ENCODE measurements at regions not wholly inside any gene's neighbourhood (a gene's known extent, or its start where the extent isn't known, plus 50 kb on each side); places are given as distances from the start of the nearest gene placed in this dataset.

DNA sequence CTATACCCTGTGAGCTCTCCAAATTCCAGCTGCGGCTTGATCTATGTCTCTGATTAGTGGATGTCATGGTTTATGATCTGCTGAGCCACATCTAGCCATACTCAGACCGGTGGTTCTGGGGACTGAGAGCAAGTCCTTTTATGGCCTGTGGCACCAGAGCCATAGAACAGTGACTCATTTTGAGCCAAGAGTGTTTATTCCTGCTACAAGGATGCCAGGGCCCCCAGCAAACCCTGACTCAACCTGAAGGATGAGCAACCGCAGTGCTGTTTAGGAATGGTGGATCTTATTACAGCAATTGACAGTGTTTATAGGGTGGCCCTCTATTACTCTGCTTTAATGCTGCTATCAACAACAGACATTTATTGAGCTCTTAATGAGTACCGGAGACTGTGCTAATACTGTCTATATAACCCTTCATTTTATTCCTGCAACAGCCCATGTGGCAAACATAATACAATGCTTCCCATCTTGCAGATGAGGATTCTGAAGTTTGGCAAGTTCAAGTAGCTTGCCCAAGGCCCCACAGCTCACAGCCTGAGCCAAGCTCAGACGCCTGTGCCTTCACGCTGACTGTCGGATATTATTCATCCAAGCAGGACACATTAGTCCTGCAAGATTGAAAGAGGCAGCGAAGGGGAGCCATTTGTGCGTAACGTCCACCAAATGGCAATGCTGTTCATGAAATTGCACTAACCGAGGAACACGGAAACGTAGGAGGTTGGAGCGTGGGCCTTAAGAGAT is 273.6 kb upstream of the PWP1 start:
- DNase-seq = no peak

DNA sequence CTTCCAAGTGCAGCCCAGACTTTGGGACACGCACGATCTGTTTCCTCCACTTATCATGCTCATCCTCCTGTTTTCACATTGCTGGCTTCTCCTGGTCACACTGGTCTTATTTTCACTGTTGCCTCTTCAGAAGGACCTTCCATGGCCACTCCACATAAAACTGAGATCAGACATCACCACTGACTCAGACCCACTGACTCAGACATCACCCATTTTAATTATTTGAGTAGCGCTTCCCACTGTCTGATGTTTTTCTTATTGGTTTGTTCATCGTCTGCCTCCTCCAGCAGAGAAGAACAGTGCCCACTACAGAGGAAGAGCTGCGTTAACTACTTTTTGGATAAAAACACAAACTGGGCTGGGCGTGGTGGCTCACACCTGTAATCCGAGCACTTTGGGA is 270.5 kb upstream of the PWP1 start:
- no peak for DNase-seq

DNA sequence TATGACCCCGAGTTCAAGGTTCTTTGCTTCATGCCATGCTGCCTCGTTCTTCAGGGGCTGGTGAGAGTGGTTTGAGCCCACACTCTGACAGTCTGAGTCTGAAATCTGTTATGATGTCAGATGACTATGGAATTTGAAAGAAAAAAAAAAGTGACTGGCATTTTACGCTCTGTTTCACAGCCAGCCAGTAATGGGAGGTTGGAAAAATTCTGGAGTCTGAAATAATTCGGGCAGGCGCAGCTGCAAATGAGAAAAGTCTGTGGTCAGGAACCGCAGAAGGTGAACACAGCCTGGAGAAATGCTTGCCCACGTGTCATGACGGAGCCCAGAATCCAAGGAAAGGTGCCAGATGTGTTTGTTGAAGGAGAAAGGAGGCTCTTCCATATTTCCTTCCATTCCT is 269.8 kb upstream of the PWP1 start:
- DNase-seq = no peak

- no peak for DNase-seq
These were observed 268.6 kb upstream of the PWP1 start for GRCh38 chr12:107417004-107417403.

GRCh38 chr12:107418981-107419380 is 266.6 kb upstream of the PWP1 start:
- DNase-seq = no peak

DNA sequence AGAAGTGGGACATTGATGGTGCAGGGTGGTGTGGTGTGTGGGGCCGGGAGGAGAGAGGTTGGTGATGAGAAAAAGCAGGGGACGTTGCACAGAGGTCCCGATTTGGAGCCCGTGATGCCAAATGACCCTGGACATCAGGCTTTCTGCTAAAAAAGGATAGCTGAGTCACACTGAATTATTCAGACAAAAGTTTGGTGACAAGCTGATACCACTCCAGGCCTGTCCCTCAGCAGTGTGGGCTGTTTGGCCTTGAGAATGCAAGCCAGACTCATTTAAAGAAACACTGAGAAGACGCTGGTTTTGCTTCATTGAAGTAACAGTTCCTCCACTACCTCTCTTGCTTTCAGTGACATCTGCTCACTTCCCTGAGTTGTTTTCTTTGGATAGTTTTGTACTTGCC is 262.1 kb upstream of the PWP1 start:
- no peak for DNase-seq

GRCh38 chr12:107429006-107429705 is 256.4 kb upstream of the PWP1 start:
- DNase-seq = no peak

DNA sequence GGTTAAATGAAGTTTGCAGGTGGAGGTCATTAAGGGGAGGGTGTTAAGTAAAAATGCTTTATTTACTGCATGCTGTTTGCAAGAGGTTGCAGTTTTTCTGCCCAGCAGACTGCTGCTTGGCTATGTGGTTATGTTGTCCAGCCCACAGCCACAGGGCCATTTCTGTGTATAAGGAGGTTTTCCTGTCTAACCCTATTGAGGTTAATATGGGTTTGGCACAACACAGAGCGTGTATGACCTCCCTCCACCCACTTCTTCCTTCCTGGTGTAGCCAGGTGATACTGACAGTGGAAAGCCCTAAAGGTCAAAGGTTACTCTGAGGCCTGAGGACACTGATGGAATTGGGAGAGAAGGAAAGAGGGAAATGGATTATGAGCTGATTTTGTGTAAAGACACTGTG is 253.7 kb upstream of the PWP1 start:
- no peak for DNase-seq

DNA sequence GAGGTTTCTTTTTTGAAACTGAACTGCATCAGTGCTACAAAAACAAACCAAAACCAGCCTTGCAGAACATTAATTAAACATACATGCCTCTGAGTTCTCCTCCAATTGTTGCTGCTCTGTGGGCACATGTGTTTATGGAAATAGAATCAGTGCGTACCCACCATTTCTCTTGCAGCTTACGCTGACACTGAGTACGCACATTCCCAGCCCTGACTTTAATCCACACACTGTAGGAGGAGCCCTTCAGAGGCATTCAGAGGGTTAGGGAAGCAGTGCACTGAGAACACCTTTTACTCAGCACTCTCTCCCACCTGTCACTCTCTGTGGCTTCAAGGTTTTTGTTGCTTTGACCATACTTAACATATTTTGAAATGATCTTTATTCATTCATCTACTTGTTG is 250.5 kb upstream of the PWP1 start:
- DNase-seq = no peak

- no peak for DNase-seq
These were observed 250.1 kb upstream of the PWP1 start for GRCh38 chr12:107435520-107435919.

DNA sequence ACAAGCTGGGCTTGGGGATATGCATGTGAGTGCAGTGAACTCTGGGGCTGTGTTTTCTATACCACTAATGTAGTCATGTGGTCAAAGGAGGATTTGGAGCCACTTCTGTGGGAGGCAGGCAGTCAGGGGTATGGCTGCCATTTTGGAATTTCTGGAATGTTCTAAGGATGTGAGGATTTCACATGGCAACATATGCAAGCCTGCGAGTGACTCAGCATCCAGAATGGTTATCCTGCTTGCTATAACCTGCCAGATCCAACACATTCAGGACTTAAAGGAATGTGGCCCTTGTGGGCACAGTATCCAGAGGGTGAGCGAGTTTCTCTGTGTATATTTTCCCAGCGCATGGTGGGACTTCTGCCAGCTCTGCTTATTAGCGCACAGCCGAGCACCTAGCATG is 249.2 kb upstream of the PWP1 start:
- no peak for DNase-seq

DNA sequence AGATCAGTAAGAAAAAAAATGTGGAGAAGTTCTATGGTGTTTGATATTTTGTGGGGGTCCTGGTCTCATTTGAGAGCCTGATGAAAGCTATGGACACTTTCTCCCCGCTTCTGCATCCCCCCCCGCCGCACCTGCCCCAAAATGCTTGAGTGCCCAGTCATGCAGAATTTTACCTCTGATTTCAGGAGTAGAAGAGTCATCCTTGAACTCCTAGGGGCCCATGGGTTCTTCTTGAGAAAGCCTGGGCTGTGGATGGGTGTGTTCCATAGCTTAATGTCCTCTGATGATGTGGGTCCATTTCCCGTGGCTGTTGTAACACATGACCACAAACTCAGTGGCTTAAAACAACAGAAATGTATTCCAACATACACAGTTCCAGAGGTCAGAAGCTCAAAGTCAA is 248.8 kb upstream of the PWP1 start:
- DNase-seq = no peak

- DNase-seq = no peak
These were observed 247.6 kb upstream of the PWP1 start for GRCh38 chr12:107437954-107438353.

- DNase-seq = no peak
These were observed 246.4 kb upstream of the PWP1 start for GRCh38 chr12:107439026-107439738.

GRCh38 chr12:107440606-107441005 is 245.0 kb upstream of the PWP1 start:
- no peak for DNase-seq

DNA sequence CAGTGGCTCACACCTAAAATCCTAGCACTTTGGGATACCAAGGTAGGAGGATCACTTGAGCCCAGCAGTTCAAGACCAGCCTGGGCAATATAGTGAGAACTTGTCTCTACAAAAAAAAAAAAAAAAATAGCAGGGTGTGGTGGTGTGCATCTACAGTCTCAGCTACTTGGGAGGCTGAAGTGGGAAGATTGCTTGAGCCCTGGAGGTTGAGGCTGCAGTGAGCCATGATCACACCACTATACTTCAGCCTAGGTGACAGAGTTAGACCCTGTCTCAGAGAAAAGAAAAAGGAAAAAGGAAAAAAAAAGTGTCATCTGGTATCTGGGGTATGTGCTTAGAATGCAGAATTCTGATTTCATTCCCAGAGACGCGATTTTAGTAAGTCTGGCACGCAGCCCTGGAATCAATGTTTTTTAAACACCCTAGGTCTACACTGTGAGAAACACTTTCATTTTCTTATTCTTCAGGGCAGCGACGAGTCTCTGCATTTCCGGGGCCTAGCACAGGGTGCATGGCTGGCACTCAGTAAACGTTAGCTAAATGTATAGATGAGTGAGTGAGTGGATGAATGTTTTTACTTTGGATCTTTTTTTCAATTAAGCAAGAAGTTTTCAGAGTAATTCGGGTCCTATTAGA is 243.8 kb upstream of the PWP1 start:
- DNase-seq = no peak

DNA sequence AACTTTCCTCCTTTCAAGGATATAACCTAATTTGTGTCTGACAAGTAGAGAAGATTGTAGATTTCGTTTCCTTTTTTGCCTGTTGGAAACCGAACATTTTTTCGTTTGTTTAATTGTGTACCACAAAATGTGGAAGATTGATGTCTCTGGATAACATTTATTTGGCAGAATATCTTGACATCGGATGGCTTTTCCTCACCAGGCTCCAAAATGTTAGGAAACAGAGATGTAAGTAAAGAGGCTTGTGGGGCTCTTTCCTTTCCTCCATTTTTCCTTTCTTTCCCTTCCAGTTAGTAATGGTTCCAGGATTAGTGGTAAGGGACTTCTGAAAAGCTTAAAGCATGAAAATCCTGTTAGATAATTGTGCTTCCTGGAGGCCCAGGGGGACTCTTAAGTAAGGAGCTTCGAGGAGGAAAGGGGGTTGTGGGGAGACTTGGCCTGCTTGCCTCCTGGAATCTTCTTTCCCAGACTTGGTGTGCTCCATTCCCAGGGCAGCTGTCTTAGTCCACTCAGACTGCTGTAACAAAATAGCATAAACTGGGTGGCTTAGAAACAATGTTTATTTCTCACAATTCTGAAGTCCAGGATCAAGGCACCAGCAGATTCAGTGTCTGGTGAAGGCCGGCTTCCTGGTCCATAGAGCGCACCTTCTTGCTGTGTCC is 243.1 kb upstream of the PWP1 start:
- DNase-seq = no peak

- DNase-seq = no peak
These were observed 242.1 kb upstream of the PWP1 start for GRCh38 chr12:107443320-107444090.

- no peak for DNase-seq
These were observed 240.8 kb upstream of the PWP1 start for GRCh38 chr12:107444771-107445170.

DNA sequence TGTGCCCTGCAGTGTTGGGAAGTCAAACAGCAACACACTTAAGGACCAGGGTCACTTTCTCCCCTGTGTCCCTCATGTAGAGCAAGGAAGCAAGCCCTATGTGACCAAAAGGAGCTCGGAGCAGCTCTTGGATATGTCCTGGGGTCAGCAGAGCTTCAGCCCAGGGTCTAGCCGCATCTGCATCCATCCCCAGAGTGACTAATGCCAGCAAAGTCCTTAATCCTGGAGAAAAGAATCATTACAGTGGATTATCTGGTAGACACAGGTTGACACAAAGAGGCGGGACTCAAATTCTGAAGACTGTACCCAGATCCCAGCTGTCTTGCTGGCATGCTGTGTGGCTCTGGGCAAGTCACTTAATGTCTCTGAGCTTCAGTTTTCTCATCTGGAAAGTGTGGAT is 239.1 kb upstream of the PWP1 start:
- DNase-seq = no peak

DNA sequence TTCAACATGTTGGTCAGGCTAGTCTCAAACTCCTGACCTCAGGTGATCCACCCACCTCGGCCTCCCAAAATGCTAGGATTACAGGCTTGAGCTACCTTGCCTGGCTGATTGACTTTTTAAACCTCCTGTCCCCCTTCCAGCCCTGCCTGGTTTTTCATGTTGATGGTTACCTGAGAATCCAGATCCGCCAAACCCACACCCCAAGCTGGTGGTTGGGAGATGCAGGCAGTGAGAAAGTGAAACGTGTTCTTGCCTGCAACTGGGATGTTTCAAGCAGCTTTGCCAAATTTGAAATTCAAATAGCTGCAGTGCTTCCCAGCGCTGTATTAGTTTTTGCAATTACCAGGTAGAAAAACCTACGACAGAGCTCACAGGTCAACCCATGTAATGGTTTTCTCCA is 238.3 kb upstream of the PWP1 start:
- no peak for DNase-seq

DNA sequence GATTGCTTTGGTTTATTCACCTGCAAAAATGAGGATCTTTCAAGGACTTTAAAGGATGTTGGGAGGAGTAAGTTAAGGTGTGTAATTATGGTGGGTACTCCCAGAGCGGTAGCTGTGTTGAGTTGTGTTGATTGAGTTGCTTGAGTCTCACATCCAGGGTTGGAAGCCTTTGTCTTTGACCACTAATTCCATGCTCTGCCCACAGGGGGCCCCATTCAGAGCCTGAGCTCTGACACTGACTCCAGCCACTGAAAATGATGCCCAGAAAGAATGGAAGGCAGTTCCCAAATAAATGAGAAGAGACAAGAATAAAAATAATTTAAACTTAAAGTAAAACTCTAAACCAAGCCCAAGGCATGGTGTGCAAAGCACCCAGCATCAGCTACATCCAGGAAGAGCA is 237.4 kb upstream of the PWP1 start:
- DNase-seq = no peak
